Left cardiac atrium (tissue), 4 donors: ENCODE measurements at regions not wholly inside any gene's neighbourhood (a gene's known extent, or its start where the extent isn't known, plus 50 kb on each side); places are given as distances from the start of the nearest gene placed in this dataset.
A peak's percentile ranks its signal among the peaks of the same experiment; 100 is the strongest.

Source experiments
- ATAC-seq, 2 donors: fragments of 200-7000 bp; cut with Tn5 transposase; one replicate each; pipeline ENCODE4 v1.9.1; 2020; ENCODE audit warnings: mild to moderate bottlenecking in 2 of 2, moderate library complexity in 2 of 2
- DNase-seq: peaks from one replicate; pipeline ENCODE4 v3.0.0-alpha.2; 2020
- intact Hi-C, 2 donors: fragments of 100-400 bp; cut with DNase I; formaldehyde crosslinking; loops; one replicate each; pipeline versions ENCODE4 v1.14.1 to v1.15.1; 2022 to 2023
- donor health status: DM: no; HTN: yes; CAD: no.
- donor health status: DM: no; HTN: yes; CAD: no; lungs with severe emphysema.
- donor health status: DM: yes; HTN: yes; CAD: no.
- donor health status: Dilated cardiomyopathy.

DNA sequence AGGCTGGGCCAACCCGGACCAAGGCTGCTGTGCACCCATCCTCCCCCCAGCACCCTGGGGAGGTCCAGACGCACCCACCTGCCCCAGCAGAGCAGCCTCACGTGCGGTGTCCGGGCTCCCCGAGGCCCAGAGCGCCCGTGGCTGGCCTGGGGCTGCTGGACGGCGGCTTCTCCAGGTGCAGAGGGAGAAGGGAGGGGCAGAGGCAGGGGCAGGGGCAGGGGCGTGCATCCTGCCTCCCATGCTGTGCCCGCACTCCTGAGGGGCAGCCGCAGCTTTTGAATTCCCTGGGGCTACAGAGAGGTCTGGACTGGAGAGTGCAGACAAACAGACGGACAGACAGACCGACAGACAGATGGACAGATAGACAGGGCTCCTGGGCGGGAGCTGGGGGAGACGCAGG lies 83.6 kb upstream of the PRR5 start:
- intact Hi-C loops = no loop called here
- DNase-seq (no peak), ATAC-seq (no peak)

DNA sequence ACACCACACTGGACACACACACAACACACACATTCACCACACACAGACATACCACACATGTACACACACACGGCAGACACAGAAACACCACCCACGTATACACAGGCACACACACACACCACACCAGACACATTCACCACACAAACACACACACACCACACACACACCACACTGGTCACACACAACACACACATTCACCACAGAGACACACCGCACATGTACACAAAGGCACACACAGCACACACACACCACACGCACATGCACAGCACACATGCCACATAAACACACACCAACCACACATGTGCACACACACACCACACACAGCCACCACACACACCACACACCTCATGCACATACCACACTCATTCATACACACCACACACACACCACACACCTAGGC lies 84.2 kb upstream of the PRR5 start:
- DNase-seq = no peak
- intact Hi-C loops = no loop called here
- ATAC-seq = no peak

DNA sequence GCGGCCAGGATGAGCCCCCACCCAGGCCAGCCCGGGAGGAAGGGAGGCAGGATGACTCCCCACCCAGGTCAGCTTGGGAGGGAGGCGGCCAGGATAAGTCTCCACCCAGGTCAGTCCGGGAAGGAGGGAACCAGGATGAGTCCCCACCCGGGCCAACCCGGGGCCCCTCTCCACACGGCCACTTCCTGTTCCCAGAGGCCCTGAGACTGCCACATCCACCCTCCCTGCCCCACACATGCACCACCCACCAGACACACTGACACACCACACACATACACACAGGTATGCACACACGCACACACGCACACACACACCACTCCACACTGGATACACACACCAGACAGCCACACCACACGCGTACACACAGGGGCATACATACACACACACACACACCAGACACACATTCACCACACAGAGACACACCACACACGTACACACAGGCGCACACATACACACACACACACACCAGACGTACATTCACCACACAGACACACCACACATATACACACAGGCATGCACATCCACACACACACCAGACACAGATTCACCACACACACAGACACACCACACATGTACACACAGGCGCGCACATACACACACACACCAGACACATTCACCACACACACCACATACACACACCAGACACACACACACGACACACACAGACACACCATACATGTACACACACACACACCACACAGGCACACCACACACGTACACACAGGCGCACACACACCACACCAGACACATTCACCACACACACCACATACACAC lies 84.9 kb upstream of the PRR5 start:
- DNase-seq = peak; percentile 49
- ATAC-seq = peak in 1 of 2 donors; percentile 40
- intact Hi-C loops = no loop called here

DNA sequence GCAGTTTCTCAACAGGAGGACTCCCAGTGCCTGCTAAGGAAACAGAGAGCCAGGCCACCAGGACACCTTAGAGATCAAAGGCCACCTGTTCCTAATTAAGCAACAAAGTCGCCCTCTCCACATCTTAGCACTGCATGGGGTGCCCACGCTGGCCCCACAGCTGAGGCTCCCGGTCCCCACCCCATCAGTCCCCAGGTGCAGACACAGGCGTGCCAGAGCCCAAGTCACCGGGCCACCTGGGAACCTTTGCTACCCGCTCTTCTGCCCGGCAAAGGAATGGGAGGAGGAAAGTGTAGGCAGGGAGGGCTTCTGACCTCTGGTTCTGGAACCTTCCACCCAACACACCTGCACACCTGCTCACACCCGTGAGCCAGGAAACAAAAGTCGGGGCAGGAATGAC lies 85.5 kb upstream of the PRR5 start:
- intact Hi-C loops = no loop called here
- DNase-seq (no peak), ATAC-seq (no peak)

DNA sequence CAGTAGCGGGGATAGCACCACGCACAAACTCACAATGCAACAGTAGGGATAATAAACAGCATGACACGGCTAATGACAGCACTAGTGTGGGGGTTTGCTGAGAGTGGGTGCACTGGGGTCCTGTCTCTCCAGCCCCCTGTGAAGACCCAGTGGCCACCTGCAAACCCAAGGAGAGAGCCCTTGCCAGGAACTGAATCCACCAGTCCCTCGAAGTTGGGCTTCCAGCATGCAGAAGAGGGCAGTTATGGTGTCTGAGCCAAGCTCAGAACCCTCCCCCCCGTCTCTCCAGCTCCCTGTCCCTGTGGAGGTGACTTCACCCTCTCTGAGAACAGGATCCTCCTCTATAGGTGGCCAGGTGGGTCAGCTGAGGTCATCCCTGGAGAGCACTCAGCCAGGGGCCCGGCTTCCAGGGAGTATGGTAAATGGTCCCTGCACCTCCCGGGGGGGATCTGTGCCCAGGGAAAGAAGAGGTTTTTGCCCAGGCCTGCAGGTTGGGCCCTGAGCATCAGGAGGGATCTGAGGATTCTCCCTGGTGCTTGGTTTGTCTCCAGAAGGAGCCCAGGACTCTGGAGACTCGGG lies 86.3 kb upstream of the PRR5 start:
- DNase-seq = no peak
- intact Hi-C loops = no loop called here
- no peak for ATAC-seq

DNA sequence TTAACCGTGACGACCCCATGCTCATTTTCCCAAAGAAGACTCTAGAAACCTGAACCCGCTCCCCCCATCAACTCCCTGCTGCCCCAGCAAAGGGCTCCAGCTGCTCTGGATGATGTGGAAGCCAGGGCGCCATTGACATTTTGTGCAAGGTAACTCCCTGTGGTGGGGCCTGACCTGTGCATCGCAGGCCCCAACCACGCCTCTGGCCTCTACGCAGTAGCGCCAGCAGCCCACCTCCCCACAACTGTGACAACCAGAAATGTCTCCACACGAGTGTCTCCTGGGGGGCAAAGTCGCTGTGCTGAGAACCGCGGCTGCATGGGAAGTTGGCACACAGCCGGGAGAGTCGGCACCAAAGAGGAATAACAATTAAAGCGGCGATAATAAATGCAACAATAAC lies 86.9 kb upstream of the PRR5 start:
- intact Hi-C loops = no loop called here
- no peak for DNase-seq
- no peak for ATAC-seq

DNA sequence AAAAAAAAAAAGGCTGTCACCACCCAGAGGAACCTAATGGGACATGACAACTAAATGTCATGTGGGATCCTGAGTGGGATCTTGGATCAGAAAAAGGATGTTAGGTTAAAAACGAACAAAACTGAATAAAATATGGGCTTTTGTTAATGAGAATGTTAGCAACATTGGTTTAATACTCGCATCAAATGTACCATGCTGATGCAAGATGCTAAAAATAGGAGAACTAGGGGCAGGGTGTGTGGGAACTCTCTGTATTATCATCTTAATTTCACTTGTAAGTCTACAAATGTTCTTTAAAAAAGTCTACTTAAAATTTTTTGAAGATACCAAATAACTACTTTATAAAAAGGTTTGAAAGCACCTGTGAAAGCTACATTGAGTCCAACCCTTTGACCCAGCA lies 88.8 kb upstream of the PRR5 start:
- DNase-seq = no peak
- ATAC-seq = no peak
- intact Hi-C loops = no loop called here

DNA sequence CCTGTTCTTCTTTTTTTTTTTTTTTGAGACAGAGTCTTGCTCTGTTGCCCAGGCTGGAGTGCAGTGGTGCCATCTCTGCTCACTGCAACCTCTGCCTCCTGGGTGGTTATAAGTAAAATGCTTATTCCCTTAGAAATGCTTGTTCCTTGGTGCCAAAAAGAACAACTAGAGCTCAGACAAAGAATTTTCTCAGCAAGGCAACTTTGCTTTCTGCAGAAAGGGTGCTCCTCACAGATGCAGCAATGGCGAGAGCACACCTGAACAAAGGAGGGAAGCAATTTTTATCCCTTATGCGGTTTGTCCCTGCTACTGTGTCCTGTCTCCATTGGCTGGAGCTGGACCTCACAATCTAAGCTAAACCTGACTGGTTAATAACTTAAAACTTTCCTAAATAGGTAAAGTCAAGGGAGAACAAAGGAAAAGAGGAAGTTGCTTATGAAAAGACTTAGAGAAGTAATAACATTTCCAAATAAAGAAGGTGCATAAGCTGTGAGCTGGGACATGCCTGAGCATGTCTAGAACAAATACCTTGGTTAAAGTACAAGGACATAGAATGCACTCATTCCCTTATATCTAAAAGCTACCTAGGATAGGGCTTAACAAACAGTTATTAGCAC lies 90.0 kb upstream of the PRR5 start:
- no peak for ATAC-seq

DNA sequence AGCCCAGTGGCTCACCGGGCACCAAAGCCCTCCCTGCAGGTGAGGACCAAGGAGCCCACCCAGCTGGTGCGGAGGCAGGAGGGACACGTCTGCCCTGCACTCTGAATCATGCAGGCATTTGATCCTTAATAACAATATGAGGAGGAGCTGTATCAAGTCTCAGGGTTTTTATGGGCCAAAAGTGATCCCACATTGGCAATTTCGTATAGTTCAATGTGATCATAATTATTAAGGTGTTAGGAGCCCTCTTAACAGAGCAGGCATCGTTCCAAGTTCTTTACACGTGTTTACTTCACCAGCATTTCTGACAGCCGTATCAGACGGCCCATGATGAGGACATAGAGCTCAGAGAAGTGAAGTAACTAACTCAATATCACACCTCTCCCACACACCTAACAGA lies 91.9 kb upstream of the PRR5 start:
- intact Hi-C loops = no loop called here
- ATAC-seq (no peak), DNase-seq (no peak)

More for the DNA sequence above, 90.0 kb upstream of the PRR5 start:
- intact Hi-C loops = no loop called here
- no peak for DNase-seq

DNA sequence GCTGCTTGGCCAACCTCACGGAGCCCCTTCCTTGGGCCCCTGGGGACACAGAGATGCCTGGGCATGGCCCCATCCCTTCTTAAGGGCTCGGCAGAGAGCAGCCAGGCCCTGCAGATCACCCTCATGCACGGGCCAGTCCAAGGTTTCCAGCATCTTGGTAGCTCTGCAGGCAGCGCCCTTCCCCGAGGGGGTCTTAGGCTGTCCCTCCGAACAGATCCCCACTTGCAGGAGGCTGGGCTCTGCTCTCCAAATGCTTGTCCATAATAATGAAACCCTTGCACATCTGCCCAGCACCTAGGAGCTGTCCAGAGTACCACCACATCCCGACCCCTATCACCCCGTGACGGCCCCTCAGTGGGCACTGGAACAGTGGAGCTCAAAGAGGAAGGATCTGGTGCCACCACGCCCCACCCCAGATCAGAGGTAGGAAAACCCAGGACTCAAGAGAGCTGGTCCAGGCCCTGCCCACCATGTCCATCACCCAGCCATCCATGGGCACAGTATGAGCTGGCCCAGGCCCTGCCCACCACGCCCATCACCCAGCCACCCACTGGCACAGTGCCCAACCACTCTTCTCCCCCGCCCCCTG lies 92.5 kb upstream of the PRR5 start:
- intact Hi-C loops = no loop called here
- ATAC-seq = no peak
- no peak for DNase-seq

DNA sequence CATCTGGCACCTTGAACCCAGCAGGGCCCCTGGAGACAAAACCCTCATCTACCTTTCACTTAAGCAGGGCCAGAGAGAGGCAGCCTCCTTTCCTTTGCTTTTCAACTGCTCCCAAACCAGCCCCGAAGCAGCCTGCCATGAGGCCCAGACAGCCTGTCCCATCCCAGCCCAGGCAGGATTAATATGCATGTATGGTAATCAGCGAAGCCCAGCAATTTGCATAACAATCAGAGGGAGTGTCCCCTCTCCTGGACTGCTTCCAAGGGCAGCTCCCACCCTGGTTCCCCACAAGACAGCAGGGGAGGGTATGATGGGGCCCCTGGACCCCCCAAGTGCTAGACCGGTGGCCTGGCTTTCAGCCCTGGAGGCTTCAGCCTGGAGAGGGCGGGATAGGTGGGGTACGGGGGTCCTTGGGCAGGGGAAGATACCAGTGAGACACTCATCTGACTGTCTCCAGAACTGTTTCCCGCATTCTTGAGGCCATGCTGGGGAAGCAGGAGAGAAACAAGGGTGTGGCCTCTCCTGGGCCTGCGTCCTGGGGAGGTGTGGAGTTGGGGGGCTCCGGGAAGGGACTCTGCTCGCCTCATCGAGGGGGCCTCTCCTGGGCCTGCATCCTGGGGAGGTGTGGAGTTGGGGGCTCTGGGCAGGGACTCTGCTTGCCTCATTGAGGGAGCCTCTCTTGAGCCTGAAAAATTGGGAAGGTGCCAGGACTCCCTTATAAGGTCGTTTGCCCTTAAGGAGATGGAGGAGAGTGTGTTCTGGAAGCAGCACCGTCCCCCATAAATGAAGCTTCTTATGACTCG lies 93.2 kb upstream of the PRR5 start:
- ATAC-seq (no peak), DNase-seq (no peak)
- intact Hi-C loops = no loop called here

DNA sequence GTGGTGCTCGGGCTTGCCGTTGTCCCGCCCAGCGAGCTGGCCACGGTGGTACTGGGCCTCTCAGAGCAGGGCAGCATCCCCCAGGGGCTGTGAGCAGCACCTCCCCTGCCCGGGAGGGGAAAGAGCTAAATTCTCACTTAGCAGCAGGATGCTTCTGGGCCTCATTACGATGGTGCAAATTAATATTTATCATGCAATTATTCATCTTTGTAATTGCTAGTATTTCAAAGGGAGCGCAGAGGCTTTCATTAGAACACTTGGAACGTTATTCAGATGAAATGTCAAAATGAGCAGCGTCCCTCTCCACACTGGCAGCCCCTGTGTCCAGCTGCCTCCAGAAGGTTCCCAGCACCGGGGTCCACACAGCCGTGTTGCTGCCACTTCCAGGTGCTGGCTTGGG lies 95.9 kb upstream of the PRR5 start:
- intact Hi-C loops = no loop called here
- ATAC-seq (no peak), DNase-seq (no peak)

DNA sequence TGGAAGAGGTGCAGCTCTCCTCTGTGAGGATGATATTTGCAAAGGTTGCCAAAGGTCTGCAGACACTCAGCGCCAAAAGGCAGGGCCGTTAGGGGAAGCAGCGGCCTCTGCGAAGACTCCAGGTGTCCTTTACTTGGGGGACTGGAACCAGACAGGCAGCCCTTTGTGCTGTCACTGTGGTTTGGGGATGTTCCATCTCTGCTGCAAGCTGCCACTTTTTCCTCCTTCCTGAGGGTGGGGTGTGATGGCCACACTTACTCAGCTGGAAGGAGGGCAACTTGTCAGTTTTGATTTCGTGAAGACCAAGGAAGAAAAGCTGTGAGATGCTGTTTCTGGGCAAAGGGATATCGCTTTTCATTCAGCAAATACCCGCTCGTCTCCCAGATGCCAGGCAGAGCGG lies 96.5 kb upstream of the PRR5 start:
- no peak for ATAC-seq
- DNase-seq = no peak
- intact Hi-C loops = no loop called here

DNA sequence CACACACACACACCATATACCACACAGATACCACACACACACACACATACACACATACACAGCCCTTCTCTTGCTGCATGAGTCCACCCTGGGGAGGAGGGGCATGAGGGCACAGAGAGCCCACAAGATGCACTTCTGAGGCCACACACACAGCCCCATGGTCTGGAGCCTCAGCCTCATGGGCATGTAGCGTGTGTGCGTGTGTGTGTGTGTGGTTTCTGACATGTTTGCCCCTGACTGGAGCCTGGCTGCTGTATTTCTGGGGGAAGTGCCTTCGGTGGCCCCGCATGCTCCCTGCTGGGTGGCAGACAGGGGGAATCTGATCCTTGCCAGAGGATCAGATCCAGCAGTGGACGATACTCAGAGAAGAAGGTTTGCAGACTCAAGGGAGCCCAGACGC lies 97.0 kb upstream of the PRR5 start:
- intact Hi-C loops = no loop called here
- ATAC-seq (no peak), DNase-seq (no peak)

DNA sequence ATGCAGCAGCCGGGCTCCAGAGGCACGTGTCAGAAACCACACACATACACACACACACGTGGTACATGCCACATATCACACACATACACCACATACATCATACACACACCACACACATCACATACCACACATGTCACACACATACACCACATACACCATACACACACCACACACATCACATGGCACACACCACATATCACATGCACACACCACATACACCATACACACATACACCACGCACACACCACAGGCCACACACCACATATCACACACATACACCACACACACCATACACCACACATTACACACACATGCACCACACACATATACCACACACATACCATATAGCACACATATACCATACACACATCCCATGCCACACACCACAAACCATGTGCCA lies 97.5 kb upstream of the PRR5 start:
- no peak for ATAC-seq
- intact Hi-C loops = no loop called here
- DNase-seq = no peak

DNA sequence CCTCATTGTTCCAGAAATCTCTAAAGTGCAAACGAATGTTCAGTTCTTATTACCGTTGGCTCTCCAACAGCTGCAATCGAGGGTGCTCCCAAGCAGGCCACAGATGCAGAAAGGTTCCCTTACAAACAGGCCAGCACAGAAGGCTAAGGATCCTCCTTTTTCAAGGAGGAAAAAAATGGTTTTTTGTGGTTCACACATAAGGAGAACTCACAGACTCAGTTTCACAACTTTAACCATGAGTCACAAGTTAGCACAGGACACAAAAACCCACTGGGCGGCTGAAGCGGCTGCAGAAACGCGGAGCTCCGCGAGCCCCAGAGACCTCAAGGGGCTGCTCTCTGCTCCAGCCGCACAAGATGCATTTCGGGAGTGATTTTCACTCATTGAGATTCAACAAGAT lies 98.2 kb upstream of the PRR5 start:
- ATAC-seq (no peak), DNase-seq (no peak)
- intact Hi-C loops = no loop called here

DNA sequence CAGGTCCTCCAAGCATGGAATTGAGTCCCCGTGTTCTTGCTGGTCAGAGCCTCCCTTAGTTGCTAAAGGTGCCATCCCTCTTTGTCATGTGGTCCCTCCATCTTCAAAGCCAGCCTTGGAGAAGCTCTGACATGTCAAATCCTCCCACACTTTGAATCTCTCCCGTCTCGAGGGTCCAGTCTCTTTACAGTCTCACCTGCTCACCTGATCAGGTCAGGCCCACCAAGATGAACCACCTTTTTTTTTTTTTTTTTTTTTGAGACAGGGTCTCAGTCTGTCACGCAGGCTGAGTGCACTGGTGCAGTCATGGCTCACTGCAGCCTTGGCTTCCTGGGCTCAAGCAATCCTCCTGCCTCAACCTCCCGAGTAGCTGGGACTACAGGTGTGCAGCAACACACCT lies 100.3 kb upstream of the PRR5 start:
- DNase-seq = no peak
- intact Hi-C loops = no loop called here
- ATAC-seq = no peak

DNA sequence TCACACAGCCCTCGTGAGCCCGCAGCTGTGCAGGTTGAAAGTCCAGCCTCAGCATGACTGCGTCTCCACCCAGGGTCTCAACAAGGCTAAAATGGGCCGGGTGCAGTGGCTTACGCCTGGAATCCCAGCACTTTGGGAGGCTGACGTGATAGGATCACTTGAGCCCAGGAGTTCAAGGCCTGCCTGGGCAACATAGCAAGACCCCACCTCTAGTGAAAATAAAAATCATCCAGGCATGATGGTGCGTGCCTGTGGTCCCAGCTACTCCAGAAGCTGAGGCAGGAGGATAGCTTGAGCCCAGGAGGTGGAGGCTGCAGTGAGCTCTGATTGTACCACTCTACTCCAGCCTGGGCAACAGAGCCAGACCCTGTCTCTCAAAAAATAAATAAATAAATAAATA lies 100.8 kb upstream of the PRR5 start:
- no peak for ATAC-seq

DNA sequence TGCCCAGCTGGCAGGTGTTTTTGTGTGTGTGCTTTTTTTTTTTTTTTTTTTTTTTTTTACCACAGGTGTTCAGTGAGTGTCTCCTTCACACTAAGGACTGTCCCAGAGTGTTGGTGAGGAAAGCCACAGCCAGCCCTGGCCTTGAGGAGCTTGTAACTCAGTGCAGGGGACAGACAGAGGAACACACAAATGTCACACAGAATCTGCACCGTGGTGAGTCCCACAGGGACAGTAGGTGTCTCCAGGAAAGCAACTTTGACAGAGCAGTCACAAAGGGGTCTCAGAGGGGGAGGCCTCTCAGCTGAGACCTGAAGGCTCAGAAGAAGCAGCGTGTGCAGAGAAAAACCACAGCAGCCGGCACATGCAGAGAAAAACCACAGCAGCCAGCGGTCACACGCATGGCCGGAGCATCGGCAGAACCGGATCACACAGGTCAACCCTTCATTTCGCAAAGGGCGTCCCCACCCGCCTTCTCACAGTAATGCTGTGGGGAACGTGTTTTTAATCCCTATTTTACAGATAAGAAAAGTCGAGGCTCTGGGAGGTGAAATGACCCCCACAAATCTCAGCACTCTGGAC lies 101.7 kb upstream of the PRR5 start:
- ATAC-seq = no peak
- DNase-seq = no peak
- intact Hi-C loops = no loop called here

More for the DNA sequence above, 100.8 kb upstream of the PRR5 start:
- intact Hi-C loops = no loop called here
- DNase-seq = no peak
